ENCODE measurements at regions not wholly inside any gene's neighbourhood (a gene's known extent, or its start where the extent isn't known, plus 50 kb on each side); places are given as distances from the start of the nearest gene placed in this dataset.

DNA sequence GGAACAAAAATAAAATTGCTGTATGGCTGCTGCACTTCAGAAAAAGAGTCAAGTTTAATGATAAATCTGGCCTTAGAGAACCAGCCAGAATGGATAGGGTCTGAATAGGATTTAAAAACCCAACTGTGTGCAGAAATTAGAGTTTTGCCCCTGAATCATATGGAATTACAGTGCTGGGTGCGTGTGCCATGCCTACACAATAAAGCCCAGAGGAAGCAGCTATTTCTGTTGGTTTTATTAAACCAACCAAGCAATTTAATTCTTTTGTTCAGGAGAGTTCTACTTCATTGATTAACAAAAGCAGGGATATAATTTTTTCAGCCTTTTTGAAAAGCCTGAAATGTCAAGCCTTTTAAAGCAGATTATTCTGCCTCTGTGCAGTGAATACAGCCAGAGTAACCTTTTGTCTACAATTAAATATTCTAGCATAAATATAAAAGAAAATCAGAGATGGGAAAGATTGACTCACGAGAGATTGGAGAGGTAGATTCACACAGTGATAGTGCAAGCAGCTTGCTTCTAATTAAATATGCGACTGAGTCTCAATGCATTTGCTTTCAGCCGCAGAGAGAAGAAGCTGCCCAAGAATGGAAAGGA lies 66.7 kb upstream of the DNAJC19 start:
- 81% methylated on average over 4 of the region's 4 CpGs; no CpG with 5 or more reads in 1 of the 2 experiments for WGBS, 2 experiments (ENCODE audit: extremely low coverage in 1 of 2, insufficient coverage in 1 of 2, insufficient read length in 1 of 2, insufficient replicate concordance in 2 of 2, low coverage in 1 of 2, low lambda C conversion rate in 2 of 2, missing lambda C conversion rate in 1 of 2)

More for the DNA sequence above, 66.7 kb upstream of the DNAJC19 start:
- Histone ChIP-seq H3K79me1 (ENCODE audit: low read depth, low read length) (no peaks in the 10 kb centered on the region), H3K4me1 (replicated peaks in 1 of 4; ENCODE audit: control insufficient read depth in 3 of 4, insufficient read depth in 4 of 4, low read length in 3 of 4) (no peaks in the 10 kb centered on the region), H3K23ac (ENCODE audit: insufficient read length) (no peak overlapping the region), H3K56ac (replicated peaks; ENCODE audit: insufficient read length, low read depth, low read length) (no peak overlapping the region), H4K8ac (ENCODE audit: extremely low read depth, insufficient read depth, low read length) (no peak overlapping the region), H3K27me3 (replicated peaks in 1 of 4; ENCODE audit: control insufficient read depth in 3 of 4, extremely low read depth in 1 of 4, insufficient read depth in 3 of 4, low read length in 3 of 4) (no peaks in the 10 kb centered on the region), H3K9me3 (ENCODE audit: insufficient read depth in 2 of 2, low read depth in 1 of 2, low read length in 1 of 2) (no peaks in the 10 kb centered on the region), H3K9ac (replicated peaks in 1 of 4; ENCODE audit: extremely low read depth in 1 of 4, low read depth in 3 of 4, low read length in 3 of 4) (no peak overlapping the region), H4K5ac (ENCODE audit: insufficient read length, low read depth, low read length) (no peak overlapping the region), H3K4me3 (ENCODE audit: extremely low read depth in 1 of 4, insufficient read depth in 2 of 4, low read depth in 3 of 4, low read length in 4 of 4) (no peak overlapping the region), H4K20me1 (replicated peaks in 1 of 2; ENCODE audit: control insufficient read depth in 1 of 2, insufficient read depth in 2 of 2, low read length in 2 of 2) (no peaks in the 10 kb centered on the region), H2BK15ac (ENCODE audit: low read length) (no peak overlapping the region), H3K36me3 (ENCODE audit: control insufficient read depth in 2 of 4, insufficient read depth in 4 of 4, low read length in 3 of 4) (no peaks in the 10 kb centered on the region), H2BK20ac (ENCODE audit: low read length) (no peak overlapping the region), H2BK12ac (ENCODE audit: low read depth, low read length) (no peak overlapping the region), H3K79me2 (ENCODE audit: control insufficient read depth in 1 of 2, insufficient read depth in 2 of 2, low read length in 2 of 2) (no peaks in the 10 kb centered on the region), H3K23me2 (ENCODE audit: low read depth, low read length) (no peaks in the 10 kb centered on the region), H3K27ac (ENCODE audit: low read depth, low read length) (no peak overlapping the region), H2AK5ac (ENCODE audit: low read depth, low read length) (no peak overlapping the region), H3K4me2 (ENCODE audit: insufficient read depth in 1 of 2, low read depth in 2 of 2, low read length in 2 of 2) (no peak overlapping the region), H3K18ac (ENCODE audit: extremely low read depth, low read length) (no peak overlapping the region), H2BK5ac (ENCODE audit: low read depth, low read length) (no peak overlapping the region), H3K14ac (ENCODE audit: insufficient read length) (no peak overlapping the region), H3K4ac (replicated peaks; ENCODE audit: insufficient read length, low read depth, low read length) (no peak overlapping the region), H2AFZ (ENCODE audit: low read length) (no peak overlapping the region), H4K91ac (replicated peaks; ENCODE audit: insufficient read length, low read length) (no peak overlapping the region), H2BK120ac (replicated peaks; ENCODE audit: low read depth, low read length) (no peak overlapping the region)
- no peak for TF ChIP-seq SIRT6 (IDR thresholded peaks at IDR 0.05; ENCODE audit: low read length)
- no peak for TF ChIP-seq JUND (IDR thresholded peaks at IDR 0.05; ENCODE audit: low read length)
- TF ChIP-seq, protein P1, sequence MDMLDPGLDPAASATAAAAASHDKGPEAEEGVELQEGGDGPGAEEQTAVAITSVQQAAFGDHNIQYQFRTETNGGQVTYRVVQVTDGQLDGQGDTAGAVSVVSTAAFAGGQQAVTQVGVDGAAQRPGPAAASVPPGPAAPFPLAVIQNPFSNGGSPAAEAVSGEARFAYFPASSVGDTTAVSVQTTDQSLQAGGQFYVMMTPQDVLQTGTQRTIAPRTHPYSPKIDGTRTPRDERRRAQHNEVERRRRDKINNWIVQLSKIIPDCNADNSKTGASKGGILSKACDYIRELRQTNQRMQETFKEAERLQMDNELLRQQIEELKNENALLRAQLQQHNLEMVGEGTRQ (IDR thresholded peaks at IDR 0.05; ENCODE audit: low read length), result no peak
- no peak for TF ChIP-seq ASH2L (IDR thresholded peaks at IDR 0.05; ENCODE audit: low read length)
- TF ChIP-seq RFX5 (IDR thresholded peaks at IDR 0.05; ENCODE audit: borderline replicate concordance, low read depth, low read length), result no peak
- no peak for TF ChIP-seq TAF7 (optimal IDR thresholded peaks at IDR 0.05; ENCODE audit: borderline replicate concordance, low read depth, low read length)
- no peak for TF ChIP-seq CEBPB (IDR thresholded peaks at IDR 0.05; ENCODE audit: low read depth, low read length)
- TF ChIP-seq, protein P2, sequence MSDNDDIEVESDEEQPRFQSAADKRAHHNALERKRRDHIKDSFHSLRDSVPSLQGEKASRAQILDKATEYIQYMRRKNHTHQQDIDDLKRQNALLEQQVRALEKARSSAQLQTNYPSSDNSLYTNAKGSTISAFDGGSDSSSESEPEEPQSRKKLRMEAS (IDR thresholded peaks at IDR 0.05), result no peak
- TF ChIP-seq BCL11A (IDR thresholded peaks at IDR 0.05; ENCODE audit: low read depth in 2 of 2, low read length in 2 of 2), result no peak
- TF ChIP-seq SP2 (IDR thresholded peaks at IDR 0.05; ENCODE audit: low read length), result no peak
- FAIRE-seq (no peak), DNase-seq (ENCODE audit: low read depth in 1 of 2, low spot score in 2 of 2) (no peak)
- ChIA-PET CTCF (ENCODE audit: partially characterized antibody) (interaction anchor here (1.1 kb wide), 1 partner anchor 19 kb away, joined by 3 read pairs; no protein-coding TSS in a partner anchor), POLR2A (ENCODE audit: partially characterized antibody) (no interaction called here)
